Transverse colon (tissue), 4 donors: ENCODE measurements at regions not wholly inside any gene's neighbourhood (a gene's known extent, or its start where the extent isn't known, plus 50 kb on each side); places are given as distances from the start of the nearest gene placed in this dataset.
A peak's percentile ranks its signal among the peaks of the same experiment; 100 is the strongest.

ENCODE experiments used
- DNase-seq: peaks from one replicate; pipeline ENCODE4 v3.0.0-alpha.2; 2019
- H3K27ac ChIP-seq, 4 donors: fragments of 200-600 bp; sonication (generic); 2 replicates each; pipeline ENCODE4 v1.5.1; 2016 to 2018; ENCODE audit warnings: inconsistent platforms in 4 of 4
- H3K27me3 ChIP-seq: fragments of 200-600 bp; sonication (generic); 2 replicates; pipeline ENCODE4 v1.5.1; 2017; ENCODE audit warnings: inconsistent platforms
- H3K36me3 ChIP-seq, 4 donors: fragments of 200-600 bp; sonication (generic); 2 replicates each; pipeline ENCODE4 v1.5.1; 2017 to 2019; ENCODE audit warnings: inconsistent platforms in 4 of 4
- H3K4me1 ChIP-seq, 4 donors: fragments of 200-600 bp; sonication (generic); 2 replicates each; pipeline ENCODE4 v1.5.1; 2017 to 2020; ENCODE audit warnings: inconsistent platforms in 4 of 4
- H3K4me3 ChIP-seq, 4 donors: fragments of 200-600 bp; sonication (generic); 1 replicate in 1 of 4; 2 replicates in 3 of 4; pipeline versions ENCODE4 v1.5.1 to v1.6.1; 2017 to 2019; ENCODE audit warnings: inconsistent platforms in 4 of 4
- H3K9me3 ChIP-seq, 2 donors: fragments of 200-600 bp; sonication (generic); 2 replicates each; pipeline ENCODE4 v1.5.1; 2017 to 2019; ENCODE audit warnings: inconsistent platforms in 2 of 2
- EP300 ChIP-seq: sonication (generic); formaldehyde crosslinking; IDR thresholded peaks from one replicate; pipeline ENCODE4 v1.6.1; 2017; ENCODE audit warnings: antibody characterized with exemption, low read depth
- POLR2A ChIP-seq: fragments of 450-650 bp; IDR thresholded peaks from one replicate; pipeline ENCODE4 v1.6.1; 2016; ENCODE audit warnings: antibody characterized with exemption, mild to moderate bottlenecking, moderate library complexity
- POLR2AphosphoS5 ChIP-seq, 3 donors: sonication (generic); formaldehyde crosslinking; IDR thresholded peaks; one replicate each; pipeline ENCODE4 v1.6.1; 2016; ENCODE audit warnings: antibody characterized with exemption in 3 of 3
- WGBS, 2 donors: methylation state at CpG; one replicate each; pipeline ENCODE4 v1.1.5; 2018; ENCODE audit warnings: low coverage in 1 of 2; 5-methylcytosine and 5-hydroxymethylcytosine counted together
- in situ Hi-C, 4 donors: fragments of 200-750 bp; cut with MboI; loops; one replicate each; pipeline versions ENCODE4 v1.15.0 to v1.15.1; 2017; ENCODE audit warnings: low sequenced_read_pairs in 3 of 4, low pct_ligation_motif_present in 1 of 4, low pct_unique_long_range_greater_than_20kb in 1 of 4
- intact Hi-C: fragments of 100-400 bp; cut with DNase I; formaldehyde crosslinking; loops from one replicate; pipeline ENCODE4 v1.15.1; 2023; ENCODE audit warnings: low total_unique reads
- TF ChIP-seq, protein P1 (sequence below), 5 experiments: fragments of 200-600 bp in 3 of 5; fragments of 450-650 bp in 2 of 5; sonication (generic) in 3 of 5; IDR thresholded peaks; 1 replicate in 2 of 5; 2 replicates in 3 of 5; pipeline ENCODE4 v1.5.1; 2016 to 2017; ENCODE audit warnings: antibody characterized with exemption in 5 of 5, inconsistent platforms in 3 of 5, mild to moderate bottlenecking in 2 of 5, moderate library complexity in 1 of 5

DNA sequence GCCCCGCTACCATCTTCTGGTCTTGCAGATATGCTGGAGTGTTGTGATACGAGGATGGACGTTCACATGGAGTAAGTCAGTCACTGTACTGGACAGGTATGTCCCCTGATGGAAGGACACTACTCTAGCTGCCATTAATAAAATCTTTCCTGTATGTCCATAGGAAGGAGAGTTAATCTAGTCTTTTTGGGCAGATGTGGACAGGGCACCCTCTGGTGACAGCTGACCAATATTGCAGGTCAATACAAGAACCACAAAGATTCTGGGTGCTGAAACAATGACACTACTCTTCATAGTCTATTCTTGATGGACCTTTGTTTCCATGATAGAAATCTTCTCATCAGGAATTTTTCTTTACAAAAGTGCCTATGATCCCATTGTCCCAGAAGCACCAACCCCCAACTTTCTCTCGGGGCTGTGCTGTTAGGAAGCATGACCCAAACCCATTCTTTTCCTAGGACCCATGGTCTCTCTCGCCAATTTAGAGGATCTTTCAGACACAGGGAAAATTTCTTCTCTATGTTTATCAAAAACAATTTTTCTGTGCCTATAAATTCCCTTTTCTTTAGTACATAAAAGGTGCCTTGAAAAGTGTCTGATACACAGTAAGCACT is 376.9 kb downstream of the DTWD2 start:
- DNase-seq: peak; percentile 9
- WGBS, 2 donors: 93 to 100% methylated on average over 2 to 5 of the region's 5 CpGs

DNA sequence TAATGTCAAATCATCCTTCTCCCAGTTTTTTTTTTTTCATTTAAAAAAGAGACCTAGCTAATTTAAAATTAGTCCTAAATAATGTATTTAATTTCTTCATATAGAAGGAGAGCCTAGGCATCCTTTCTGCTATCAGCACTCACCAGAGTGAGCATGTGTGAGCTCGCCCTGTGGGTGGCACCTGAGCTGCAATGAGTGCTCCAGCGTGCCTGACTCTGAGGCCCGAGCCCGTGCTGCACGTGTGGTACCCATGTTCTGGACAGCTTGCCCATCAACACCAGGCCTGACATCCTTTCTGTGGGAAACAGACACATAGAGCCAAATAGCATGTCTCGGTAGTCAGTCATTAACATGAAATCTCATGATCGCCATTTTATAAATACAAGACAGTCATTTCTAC is 381.4 kb downstream of the DTWD2 start:
- DNase-seq: no peak
- in situ Hi-C loops: no loop called here

More for the DNA sequence above, 376.9 kb downstream of the DTWD2 start:
- in situ Hi-C loops (no loop called here), intact Hi-C loops (no loop called here)
- Histone ChIP-seq H3K36me3 (no peaks in the 10 kb centered on the region), H3K4me3 (no peak overlapping the region), H3K9me3 (no peaks in the 10 kb centered on the region), H3K4me1 (no peaks in the 10 kb centered on the region), H3K27me3 (no peaks in the 10 kb centered on the region), H3K27ac (no peak overlapping the region)
- TF ChIP-seq POLR2A: no peak
- TF ChIP-seq, protein P1, sequence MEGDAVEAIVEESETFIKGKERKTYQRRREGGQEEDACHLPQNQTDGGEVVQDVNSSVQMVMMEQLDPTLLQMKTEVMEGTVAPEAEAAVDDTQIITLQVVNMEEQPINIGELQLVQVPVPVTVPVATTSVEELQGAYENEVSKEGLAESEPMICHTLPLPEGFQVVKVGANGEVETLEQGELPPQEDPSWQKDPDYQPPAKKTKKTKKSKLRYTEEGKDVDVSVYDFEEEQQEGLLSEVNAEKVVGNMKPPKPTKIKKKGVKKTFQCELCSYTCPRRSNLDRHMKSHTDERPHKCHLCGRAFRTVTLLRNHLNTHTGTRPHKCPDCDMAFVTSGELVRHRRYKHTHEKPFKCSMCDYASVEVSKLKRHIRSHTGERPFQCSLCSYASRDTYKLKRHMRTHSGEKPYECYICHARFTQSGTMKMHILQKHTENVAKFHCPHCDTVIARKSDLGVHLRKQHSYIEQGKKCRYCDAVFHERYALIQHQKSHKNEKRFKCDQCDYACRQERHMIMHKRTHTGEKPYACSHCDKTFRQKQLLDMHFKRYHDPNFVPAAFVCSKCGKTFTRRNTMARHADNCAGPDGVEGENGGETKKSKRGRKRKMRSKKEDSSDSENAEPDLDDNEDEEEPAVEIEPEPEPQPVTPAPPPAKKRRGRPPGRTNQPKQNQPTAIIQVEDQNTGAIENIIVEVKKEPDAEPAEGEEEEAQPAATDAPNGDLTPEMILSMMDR (IDR thresholded peaks at IDR 0.05): peak in 4 of 5 experiments; percentile 31 to 44 (median 35)
- no peak for TF ChIP-seq EP300
- TF ChIP-seq POLR2AphosphoS5 (IDR thresholded peaks at IDR 0.05): no peak

DNA sequence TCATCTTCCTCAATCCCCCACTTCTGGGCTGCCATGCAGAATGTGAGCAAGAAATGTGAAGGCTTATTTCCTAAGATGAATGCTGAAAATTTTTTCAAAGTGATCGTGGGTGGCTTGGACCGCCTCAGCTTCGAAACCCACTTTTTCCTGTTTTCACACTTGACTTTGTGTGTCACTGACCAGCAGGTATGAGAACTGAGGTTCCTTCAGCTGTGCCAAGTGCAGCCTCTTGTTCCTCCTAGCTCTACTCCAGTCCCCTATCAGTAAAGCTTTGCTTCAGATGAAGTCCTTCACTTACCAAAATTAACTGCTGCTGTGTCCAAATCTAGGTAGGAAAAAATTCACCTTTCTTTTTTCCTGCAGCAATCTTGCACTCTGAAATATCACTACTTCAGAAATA is 382.6 kb downstream of the DTWD2 start:
- H3K36me3 ChIP-seq: no peaks in the 10 kb centered on the region
- intact Hi-C loops (loop anchor here (1.0 kb wide), 1 partner anchor 44 kb away; no protein-coding TSS in a partner anchor), in situ Hi-C loops (no loop called here)
- TF ChIP-seq, protein P1 (IDR thresholded peaks at IDR 0.05): no peak
- TF ChIP-seq POLR2AphosphoS5 (IDR thresholded peaks at IDR 0.05) (no peak), EP300 (no peak), POLR2A (no peak)
- no peaks in the 10 kb centered on the region for H3K9me3 ChIP-seq
- 57% methylated on average over 3 of the region's 3 CpGs; no CpG with 5 or more reads in 1 of the 2 donors for WGBS, 2 donors
- H3K4me1 ChIP-seq: no peaks in the 10 kb centered on the region
- DNase-seq: no peak
- H3K4me3 ChIP-seq: no peak overlapping the region
- H3K27me3 ChIP-seq: no peaks in the 10 kb centered on the region
- H3K27ac ChIP-seq: no peak overlapping the region

More for the DNA sequence above, 381.4 kb downstream of the DTWD2 start:
- Histone ChIP-seq H3K4me3 (no peak overlapping the region), H3K9me3 (no peaks in the 10 kb centered on the region), H3K27ac (no peak overlapping the region), H3K27me3 (no peaks in the 10 kb centered on the region), H3K36me3 (no peaks in the 10 kb centered on the region), H3K4me1 (no peaks in the 10 kb centered on the region)
- intact Hi-C loops: loop anchor here (1.0 kb wide), 1 partner anchor 42 kb away; no protein-coding TSS in a partner anchor
- TF ChIP-seq, protein P1 (IDR thresholded peaks at IDR 0.05): no peak
- TF ChIP-seq EP300 (no peak), POLR2A (no peak), POLR2AphosphoS5 (IDR thresholded peaks at IDR 0.05) (no peak)
- WGBS, 2 donors: 77 to 84% methylated on average over 2 to 7 of the region's 7 CpGs

DNA sequence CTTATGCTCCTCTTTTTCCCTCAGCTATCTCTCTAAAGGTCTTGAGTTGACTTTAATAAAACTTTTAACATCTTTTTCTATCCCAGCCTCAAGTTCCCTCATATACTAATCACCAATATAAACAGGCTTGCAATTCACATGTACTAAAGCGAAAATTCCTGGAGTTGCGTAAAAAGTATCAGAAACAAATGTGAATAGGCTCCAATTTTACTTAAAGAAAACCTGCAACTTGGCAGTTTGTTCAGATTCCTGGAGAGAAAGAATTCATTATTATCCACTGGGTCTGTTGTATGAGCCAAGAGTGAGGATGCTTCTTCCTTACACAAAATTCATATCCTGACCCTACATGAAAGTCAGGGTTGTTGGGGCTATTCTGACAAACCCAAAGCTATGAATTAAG is 384.2 kb downstream of the DTWD2 start:
- Histone ChIP-seq H3K4me1 (no peaks in the 10 kb centered on the region), H3K27me3 (no peaks in the 10 kb centered on the region), H3K27ac (no peak overlapping the region), H3K9me3 (no peaks in the 10 kb centered on the region), H3K36me3 (no peaks in the 10 kb centered on the region), H3K4me3 (no peak overlapping the region)
- in situ Hi-C loops: no loop called here
- WGBS, 2 donors: 36 to 55% methylated on average over 1 to 2 of the region's 2 CpGs
- TF ChIP-seq, protein P1 (IDR thresholded peaks at IDR 0.05): no peak
- TF ChIP-seq POLR2AphosphoS5 (IDR thresholded peaks at IDR 0.05) (no peak), POLR2A (no peak), EP300 (no peak)
- no peak for DNase-seq
- intact Hi-C loops: no loop called here
